ENCODE measurements at regions not wholly inside any gene's neighbourhood (a gene's known extent, or its start where the extent isn't known, plus 50 kb on each side); places are given as distances from the start of the nearest gene placed in this dataset.

- DNase-seq: peak in 3 of 7 donors; percentile 5 to 24 (median 21)
- H3K9me3 ChIP-seq (replicated peaks in 1 of 3): no peaks in the 10 kb centered on the region
- no peaks in the 10 kb centered on the region for H3K27me3 ChIP-seq
- H3K36me3 ChIP-seq (replicated peaks in 1 of 2): no peaks in the 10 kb centered on the region
- WGBS, 4 donors: 77 to 80% (median 79%) methylated on average over 6 of the region's 6 CpGs
- no peak overlapping the region for H3K27ac ChIP-seq
- no peak for TF ChIP-seq POLR2A (IDR thresholded peaks at IDR 0.05)
- no peak for TF ChIP-seq CTCF (IDR thresholded peaks at IDR 0.05)
- H3K4me3 ChIP-seq: no peak overlapping the region
- intact Hi-C loops (cut with DNase I): no loop called here
- H3K4me1 ChIP-seq (replicated peaks in 1 of 2): peaks cover 6 to 12% of the 10 kb centered on the region in 2 donors
These were observed 157.6 kb downstream of the ARL6IP6 start for GRCh38 chr2:152875701-152876695.

GRCh38 chr2:152874955-152875354 is 156.5 kb downstream of the ARL6IP6 start:
- Histone ChIP-seq H3K27ac (peak overlapping the region in 1 of 5 donors; percentile 51), H3K9me3 (replicated peaks in 1 of 3) (no peaks in the 10 kb centered on the region), H3K4me1 (replicated peaks in 1 of 2) (peaks cover 6 to 12% of the 10 kb centered on the region in 2 donors), H3K36me3 (replicated peaks in 1 of 2) (no peaks in the 10 kb centered on the region), H3K27me3 (no peaks in the 10 kb centered on the region), H3K4me3 (no peak overlapping the region)
- TF ChIP-seq POLR2A (IDR thresholded peaks at IDR 0.05) (no peak), CTCF (IDR thresholded peaks at IDR 0.05) (no peak)
- 51 to 64% (median 56%) methylated on average over 3 of the region's 3 CpGs for WGBS, 4 donors
- intact Hi-C loops (cut with DNase I): no loop called here
- no peak for DNase-seq

- no peak overlapping the region for H3K27ac ChIP-seq
- 79 to 84% (median 82%) methylated on average over 4 of the region's 4 CpGs for WGBS, 4 donors
- H3K36me3 ChIP-seq (replicated peaks in 1 of 2): no peaks in the 10 kb centered on the region
- intact Hi-C loops (cut with DNase I): no loop called here
- peaks cover 1 to 2% of the 10 kb centered on the region in 2 donors for H3K4me1 ChIP-seq (replicated peaks in 1 of 2)
- H3K4me3 ChIP-seq: no peak overlapping the region
- no peaks in the 10 kb centered on the region for H3K27me3 ChIP-seq
- no peaks in the 10 kb centered on the region for H3K9me3 ChIP-seq (replicated peaks in 1 of 3)
- TF ChIP-seq CTCF (IDR thresholded peaks at IDR 0.05) (no peak), POLR2A (IDR thresholded peaks at IDR 0.05) (no peak)
- no peak for DNase-seq
These were observed 151.8 kb downstream of the ARL6IP6 start for GRCh38 chr2:152870239-152870638.

- TF ChIP-seq POLR2A (IDR thresholded peaks at IDR 0.05): no peak
- TF ChIP-seq CTCF (IDR thresholded peaks at IDR 0.05): no peak
- Histone ChIP-seq H3K27ac (no peak overlapping the region), H3K27me3 (no peaks in the 10 kb centered on the region), H3K9me3 (replicated peaks in 1 of 3) (no peaks in the 10 kb centered on the region), H3K4me3 (no peak overlapping the region), H3K4me1 (replicated peaks in 1 of 2) (no peaks in the 10 kb centered on the region), H3K36me3 (replicated peaks in 1 of 2) (no peaks in the 10 kb centered on the region)
- 33 to 96% (median 79%) methylated on average over 3 of the region's 3 CpGs for WGBS, 4 donors
- intact Hi-C loops (cut with DNase I): loop anchor here in 1 of 2 donors (10.0 kb wide), 1 partner anchor 647 kb away; no protein-coding TSS in a partner anchor
- no peak for DNase-seq
These were observed 149.0 kb downstream of the ARL6IP6 start for GRCh38 chr2:152867397-152867796.
